TTC549 (cell line): ENCODE measurements at regions not wholly inside any gene's neighbourhood (a gene's known extent, or its start where the extent isn't known, plus 50 kb on each side); places are given as distances from the start of the nearest gene placed in this dataset.

Source experiments
- FAIRE-seq: peaks from 2 replicates; lab custom pipeline; 2012; peaks lifted over from hg19 to GRCh38; lab: Jason Lieb, UNC

GRCh38 chr9:118962426-118962825 is 406.8 kb downstream of the BRINP1 start:
- no peak for FAIRE-seq

GRCh38 chr9:118963674-118964073 is 405.6 kb downstream of the BRINP1 start:
- FAIRE-seq: no peak

- no peak for FAIRE-seq
Measured at GRCh38 chr9:118967901-118968300, 401.3 kb downstream of the BRINP1 start.

DNA sequence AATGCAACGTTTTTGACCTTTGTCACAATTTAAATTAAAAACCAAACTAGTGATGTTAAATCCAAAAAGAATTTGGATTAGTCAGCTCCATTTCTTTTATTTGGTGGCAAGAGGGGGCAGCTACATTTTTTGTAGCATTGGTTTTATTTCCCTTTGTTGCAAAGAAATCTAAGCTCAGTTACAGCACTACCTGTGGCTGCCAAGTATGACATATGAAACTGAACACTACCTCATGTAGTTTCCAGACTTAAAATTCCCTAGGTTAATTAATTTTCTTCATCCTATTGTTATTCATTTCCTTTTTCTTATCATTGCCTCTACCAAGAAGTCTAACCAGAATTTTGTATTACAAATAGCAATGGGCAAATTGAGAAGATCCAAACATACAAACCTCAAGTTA is 393.5 kb downstream of the BRINP1 start:
- no peak for FAIRE-seq

DNA sequence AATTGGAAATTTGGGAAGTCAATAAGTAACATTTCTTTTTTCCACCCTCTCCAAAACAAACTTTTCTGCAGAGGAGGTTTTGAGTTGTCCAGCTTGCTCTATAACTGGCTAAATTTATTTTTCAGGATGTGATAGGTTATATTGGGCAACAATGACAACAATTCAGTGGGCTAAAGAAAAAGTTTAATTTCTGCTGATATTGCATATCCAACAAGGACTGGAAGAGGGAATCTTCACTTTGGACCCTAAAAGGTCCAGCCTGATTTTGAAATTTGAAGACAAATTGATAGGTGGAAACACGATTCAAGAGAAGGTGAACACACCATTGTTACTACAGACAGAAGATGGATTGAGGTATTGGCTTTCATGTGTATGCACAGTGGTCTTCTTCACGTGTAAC is 393.1 kb downstream of the BRINP1 start:
- no peak for FAIRE-seq

DNA sequence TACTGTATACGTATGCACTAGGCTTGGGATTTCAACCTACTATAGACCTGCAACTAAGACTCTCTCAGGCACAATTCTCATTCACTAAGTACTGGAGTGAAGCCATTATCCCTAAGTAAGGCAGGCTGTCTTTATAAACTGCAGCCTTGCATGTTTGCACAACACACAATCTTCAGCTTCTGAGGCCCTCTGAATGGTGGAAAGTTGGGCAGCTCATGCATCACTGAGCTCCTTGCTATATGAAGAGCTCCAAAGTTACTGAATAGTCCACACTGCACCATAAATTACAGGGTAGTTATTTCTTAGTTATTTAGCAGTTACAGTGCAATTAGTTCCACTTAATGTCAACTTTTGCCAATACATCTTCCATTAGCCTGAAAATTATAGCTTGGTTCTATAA is 384.6 kb downstream of the BRINP1 start:
- FAIRE-seq: no peak

DNA sequence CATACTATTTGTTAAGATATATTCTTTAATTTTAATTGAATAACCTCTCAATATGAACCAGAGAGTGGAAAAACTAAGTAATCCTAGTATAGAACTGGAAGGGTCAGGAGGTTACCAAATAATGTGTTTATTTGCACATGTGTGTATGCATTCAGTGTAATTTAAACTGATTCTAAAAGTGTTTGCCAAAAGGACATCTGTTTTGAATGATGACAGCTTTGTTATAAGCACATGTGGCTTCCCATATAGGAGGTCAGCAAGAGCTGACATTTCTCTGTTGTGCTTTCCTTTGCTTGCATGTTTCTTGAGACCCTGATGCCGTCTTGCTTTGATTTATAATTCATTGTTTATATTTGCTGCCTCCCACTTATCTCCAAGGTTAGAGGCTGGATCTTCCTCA is 383.4 kb downstream of the BRINP1 start:
- no peak for FAIRE-seq

DNA sequence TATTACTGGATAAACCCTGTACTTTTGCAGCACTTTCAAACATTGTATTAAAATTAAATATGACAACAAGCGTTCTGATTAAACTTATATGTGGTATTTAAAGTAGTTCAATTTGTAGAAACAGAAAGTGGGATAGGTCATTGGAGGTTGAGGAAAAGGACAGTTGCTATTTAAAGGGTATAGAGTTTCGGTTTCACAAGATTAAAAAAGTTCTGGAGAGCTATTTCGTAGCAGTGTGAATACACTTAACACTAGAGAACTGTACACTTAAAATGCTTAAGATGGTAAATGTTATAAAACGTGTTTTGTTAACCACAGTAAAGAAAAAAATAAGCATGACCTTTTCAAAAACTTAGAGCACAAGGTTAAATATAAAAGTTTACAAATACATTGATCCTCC is 382.1 kb downstream of the BRINP1 start:
- FAIRE-seq: no peak

DNA sequence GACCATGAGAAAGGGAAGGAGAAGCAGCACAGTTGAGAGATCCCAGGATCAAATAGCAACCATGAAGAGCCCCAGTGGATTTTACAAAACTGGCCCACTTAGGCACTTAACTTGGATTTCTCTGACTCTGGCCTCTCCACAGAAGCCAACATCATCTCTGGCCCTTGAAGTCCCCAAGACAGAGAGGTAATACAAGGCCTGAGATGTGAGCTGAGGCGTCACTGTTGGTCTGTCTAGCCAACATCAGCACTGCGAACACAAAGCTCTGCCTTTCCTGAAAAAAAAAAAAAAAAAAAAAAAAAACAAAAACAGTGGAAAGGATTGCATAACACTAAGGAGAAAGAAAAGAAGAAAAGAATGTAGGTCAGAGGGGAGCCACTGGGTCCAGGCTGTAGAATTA is 378.3 kb downstream of the BRINP1 start:
- no peak for FAIRE-seq

DNA sequence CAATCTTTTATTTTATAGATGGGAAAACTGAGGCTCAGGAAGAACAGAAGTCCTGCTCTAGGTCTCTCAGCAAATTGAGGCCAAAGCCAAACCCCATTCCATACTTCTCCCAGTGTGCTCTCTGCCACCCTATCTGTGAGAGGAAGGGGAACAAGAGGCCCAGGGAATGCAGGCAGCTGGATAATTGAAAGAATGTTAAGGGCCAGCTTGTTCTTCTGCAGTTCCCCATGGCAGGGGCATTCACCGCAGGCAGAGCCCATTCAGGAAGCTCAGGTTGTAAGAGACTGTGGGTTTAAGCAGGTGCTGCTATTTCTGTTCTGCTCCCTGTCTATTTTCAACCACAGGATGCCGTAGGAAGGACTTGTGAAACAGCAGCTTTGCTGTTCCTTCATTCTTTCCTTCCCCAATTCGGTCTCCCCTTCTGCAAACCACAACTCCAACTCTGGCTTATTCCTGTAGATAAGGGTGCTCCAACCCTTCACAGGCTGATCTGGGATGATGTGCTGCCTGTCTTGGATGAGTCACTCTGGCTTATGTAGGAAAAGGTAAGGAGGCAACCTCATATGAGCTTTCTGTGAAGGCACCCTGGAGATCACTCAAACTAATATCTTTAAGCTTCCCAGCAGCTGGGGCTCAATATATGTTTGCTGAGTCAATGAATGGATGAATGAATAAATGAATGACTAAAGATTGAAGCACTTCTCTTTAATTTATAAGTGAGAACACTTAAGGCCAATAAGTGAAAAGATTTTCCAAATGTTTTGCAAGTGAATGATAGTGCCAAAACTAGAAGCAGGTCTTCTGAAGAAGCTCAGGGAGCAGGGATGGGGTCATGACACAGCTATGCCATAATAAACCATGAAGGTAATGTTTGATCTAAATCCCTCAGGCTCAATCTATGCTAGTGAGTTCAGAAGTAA is 377.6 kb downstream of the BRINP1 start:
- no peak for FAIRE-seq

- FAIRE-seq: no peak
Measured at GRCh38 chr9:118992813-118993794, 376.1 kb downstream of the BRINP1 start.

DNA sequence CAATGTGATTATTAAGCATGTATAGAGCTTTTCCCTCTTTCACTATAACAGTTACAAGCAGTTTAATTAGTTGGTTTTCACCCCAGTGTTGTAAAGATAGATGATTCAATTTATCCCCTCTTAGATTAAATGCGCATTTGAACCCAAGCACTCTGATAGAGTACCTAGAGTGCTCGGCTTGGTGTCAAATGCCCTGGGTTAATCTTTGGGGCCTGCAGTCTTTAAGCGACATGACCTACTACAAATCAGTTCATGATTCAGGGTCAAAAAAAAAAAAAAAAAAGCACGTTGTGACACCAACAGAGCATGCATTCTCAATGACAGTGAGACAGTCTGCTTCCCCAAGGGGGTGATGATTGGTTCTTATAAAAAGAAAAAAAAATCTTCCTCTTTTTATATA is 375.3 kb downstream of the BRINP1 start:
- FAIRE-seq: no peak

GRCh38 chr9:119002491-119002890 is 366.7 kb downstream of the BRINP1 start:
- no peak for FAIRE-seq

DNA sequence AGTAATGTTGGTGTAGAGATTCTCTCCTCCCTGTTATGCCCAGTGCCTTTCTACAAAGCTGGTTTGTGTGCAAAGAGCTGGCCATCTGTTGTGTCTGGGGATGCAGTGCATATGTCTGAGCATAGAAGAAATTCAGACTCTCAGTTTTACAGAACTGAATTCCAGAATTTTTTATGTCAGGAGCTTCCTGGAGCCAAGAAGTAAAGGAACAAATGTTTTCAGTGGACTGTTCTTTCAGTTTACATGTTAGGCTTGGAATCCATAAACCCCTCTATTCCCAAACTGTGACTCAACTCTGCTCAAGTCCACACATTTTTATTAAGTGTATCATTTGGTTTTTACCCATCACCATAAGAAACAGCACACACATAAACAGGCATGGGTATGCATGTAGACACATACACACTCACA is 366.0 kb downstream of the BRINP1 start:
- FAIRE-seq: no peak

DNA sequence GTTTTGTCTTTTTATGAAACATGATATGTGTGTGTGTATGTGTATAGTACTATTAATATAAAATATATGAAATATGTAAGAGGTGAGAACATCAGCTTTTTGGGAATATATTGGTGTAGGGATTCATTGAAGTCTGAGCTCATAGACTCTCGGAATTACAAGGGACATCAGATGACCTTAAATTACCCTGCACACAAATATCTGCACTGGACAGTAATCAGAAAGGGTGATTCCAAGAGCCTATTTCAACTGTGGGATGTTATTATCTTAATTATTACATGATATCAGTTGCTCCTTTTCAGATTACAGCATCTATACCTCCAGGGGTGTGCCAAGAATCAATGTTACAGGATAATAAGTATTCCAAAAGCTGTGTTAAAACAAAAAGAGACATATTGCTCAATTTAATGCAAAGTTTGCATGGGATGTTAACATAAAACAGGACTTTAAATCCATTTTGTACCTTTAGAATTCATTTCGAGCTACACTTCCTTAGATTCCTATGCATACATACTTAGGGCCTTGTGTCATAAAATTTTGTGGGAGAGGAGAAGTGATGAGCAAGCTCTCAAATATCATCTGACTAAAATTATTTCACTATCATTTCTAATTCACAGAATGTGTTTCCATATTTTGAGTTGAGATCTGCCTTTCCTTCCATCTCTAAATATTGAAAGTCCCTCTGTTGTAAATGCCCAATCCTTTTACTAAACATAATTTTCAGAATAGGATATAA is 365.2 kb downstream of the BRINP1 start:
- no peak for FAIRE-seq

GRCh38 chr9:119004618-119004990 is 364.6 kb downstream of the BRINP1 start:
- no peak for FAIRE-seq

GRCh38 chr9:119005162-119005561 is 364.1 kb downstream of the BRINP1 start:
- no peak for FAIRE-seq

- FAIRE-seq: no peak
Measured at GRCh38 chr9:119009249-119009648, 360.0 kb downstream of the BRINP1 start.

- FAIRE-seq: no peak
Measured at GRCh38 chr9:119020284-119020683, 349.0 kb downstream of the BRINP1 start.

DNA sequence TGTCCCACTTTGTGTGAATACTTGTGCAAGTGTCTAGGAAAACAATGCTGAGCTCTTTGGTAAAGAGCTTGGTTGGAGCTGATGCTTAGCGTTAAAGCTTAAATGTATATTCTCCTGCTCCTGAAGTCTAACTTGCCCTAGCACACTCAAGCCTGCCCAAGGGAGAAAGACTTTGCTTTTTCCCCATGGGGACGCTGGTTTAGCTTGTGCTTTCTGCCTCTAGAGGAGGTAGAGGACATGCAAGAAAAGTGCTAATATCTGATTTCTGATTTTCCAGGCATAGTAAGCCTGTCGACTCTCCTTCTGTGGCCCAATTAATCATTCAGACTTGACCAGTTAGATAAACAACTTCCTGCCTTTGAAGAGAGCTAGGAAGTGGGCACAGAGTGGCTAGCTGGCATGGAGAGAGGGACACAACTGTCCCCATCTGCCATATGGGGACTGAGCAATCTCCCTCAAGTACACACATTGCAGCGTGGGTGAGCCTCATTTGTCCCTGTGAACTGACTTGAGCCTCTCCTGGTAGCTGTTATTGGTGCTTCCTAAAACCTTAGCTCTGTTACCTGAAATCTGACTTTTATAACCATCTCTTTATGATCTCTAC is 348.4 kb downstream of the BRINP1 start:
- FAIRE-seq: no peak

- no peak for FAIRE-seq
Measured at GRCh38 chr9:119026120-119026519, 343.1 kb downstream of the BRINP1 start.
